HG03432 (cell line): ENCODE measurements at regions not wholly inside any gene's neighbourhood (a gene's known extent, or its start where the extent isn't known, plus 50 kb on each side); places are given as distances from the start of the nearest gene placed in this dataset.
"Not testable (repeated sequence)": the region's sequence is repeated elsewhere in the genome, so short reads cannot be mapped to it uniquely, and the experiment has no call there.

Source experiments
- ATAC-seq: cut with Tn5 transposase; IDR thresholded peaks from one replicate; pipeline ENCODE4 v1.9.1; 2021; ENCODE audit warnings: mild to moderate bottlenecking, moderate library complexity; ENCODE audit not compliant: unreplicated experiment

DNA sequence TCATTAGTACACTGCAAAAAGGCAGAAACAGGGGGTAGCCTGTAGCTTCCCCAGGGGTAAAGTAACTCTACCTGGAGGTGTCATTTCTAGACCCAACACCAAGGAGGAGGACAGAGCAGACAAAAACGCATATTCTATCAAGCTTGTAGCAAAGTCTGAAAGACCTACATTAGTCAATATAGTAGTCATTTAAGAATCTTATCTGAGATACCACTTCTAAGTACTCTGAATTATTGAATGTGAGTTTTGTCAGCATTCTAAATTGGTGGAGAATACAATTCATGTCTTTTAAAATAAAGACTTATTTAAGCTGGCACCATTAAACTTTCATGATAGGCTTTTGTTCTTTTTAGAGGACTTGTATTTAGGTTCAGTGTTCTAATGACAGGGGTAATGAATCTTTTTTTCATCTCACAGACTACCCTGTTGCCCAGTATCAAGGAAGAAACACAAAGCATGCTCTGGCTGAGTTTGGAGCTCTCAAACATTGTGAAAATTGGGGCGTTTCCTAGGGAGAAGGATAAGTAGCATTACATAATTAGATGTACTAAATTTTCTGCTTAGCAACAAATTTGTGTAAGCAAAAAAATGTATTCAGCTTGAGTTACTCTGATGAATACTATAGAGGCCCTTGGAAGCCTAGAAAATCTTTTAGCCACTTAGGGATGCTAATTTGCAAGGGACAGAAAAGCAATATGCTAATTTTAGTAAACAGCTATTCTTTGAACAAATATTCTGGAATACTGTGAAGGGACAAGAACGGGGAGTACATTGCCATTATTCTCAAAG lies 255.4 kb upstream of the HSF2 start:
- ATAC-seq: no peak

DNA sequence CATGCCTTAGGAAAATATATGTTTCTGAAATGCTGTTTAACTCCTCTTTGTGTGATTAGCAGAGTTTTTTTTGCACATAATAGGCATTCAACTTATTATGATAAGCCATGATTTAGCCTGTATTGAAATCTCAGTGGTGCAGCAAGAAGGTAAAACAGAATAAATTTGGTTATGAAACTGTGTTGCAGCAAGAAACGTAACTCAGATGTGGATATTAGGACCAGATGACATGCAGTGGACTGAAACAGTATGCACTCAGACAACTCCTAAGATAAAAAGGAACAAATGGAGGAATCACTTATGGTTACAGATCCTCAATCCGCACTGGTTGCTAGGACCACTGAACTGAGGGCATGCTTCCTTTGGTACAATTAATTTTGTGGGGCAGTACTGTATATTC lies 254.2 kb upstream of the HSF2 start:
- ATAC-seq: no peak

DNA sequence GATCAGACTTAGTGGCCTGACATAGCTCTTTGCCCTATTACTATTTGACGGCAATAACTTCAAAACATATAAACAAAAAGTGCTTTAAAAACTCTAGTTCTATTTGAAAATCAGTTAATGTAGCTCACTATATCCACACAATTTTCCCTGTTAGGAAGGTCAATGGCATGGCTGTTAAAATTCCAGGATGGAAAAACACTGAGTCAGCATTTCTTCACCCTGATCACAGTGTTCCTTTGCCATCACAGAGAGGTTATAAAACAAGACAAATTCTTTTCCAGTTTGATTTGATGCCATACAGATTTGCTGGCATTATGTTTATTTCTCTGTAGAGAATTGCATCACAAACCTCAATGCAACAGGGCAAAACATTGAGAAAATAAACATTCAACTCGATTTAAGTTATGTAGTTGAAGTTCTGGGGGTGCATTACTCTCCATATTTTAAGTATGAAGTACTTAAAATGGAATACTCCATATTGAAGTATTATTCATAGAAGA lies 253.7 kb upstream of the HSF2 start:
- ATAC-seq: no peak

- ATAC-seq: no peak
Measured at GRCh38 chr6:122147291-122147690, 252.2 kb upstream of the HSF2 start.

GRCh38 chr6:122151066-122151465 lies 248.4 kb upstream of the HSF2 start:
- ATAC-seq: no peak

DNA sequence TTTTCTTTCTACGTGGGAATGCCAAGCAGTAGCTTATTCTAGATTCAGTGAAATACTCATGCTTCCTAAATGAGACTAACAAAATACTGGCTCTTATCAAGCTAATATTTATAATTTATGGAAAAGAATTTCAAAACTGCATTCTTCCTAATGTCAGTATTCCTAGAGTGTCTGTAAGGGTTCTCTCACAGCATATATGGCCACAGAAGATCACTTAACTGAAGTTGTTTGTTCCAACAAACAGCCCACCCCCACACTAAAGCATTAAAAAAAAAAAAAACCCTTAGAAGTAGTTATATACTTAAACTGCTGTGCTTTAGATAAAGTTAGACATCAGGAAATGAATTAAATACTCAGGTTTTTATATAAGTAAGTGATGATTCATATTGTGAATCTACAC lies 247.7 kb upstream of the HSF2 start:
- no peak for ATAC-seq

- no peak for ATAC-seq
Measured at GRCh38 chr6:122153557-122153956, 245.9 kb upstream of the HSF2 start.

- no peak for ATAC-seq
Measured at GRCh38 chr6:122154155-122154554, 245.3 kb upstream of the HSF2 start.

DNA sequence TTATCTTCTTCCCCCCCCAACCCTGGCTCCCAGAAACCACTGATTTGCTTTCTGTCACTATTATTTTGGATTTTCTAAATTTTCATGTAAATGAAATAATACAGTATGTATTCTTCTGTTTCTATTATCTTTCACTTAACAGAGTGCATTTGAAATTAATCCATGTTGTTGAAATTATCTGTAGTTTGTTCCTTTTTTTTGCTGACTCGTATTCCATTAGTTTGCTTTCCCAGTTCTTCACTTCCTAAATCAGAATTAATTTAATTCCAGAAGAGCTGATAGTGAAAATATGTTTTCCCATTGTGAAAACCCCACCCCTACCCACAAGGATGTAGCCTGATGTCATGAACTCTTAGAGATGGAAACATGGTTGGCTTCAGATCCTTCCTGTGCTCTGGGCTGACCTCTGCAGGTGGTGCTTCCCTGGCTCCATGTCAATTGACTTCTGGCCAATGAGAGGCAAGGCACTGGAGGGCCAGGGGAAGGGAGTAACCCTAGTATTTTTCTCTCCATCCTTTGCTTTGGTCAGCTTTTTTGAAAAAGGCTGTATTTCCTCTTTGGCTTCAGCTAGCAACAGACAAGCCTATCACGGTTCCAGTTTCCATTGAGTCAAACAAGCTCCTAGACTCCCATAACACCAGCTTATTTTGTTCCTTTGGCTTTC lies 244.4 kb upstream of the HSF2 start:
- no peak for ATAC-seq

DNA sequence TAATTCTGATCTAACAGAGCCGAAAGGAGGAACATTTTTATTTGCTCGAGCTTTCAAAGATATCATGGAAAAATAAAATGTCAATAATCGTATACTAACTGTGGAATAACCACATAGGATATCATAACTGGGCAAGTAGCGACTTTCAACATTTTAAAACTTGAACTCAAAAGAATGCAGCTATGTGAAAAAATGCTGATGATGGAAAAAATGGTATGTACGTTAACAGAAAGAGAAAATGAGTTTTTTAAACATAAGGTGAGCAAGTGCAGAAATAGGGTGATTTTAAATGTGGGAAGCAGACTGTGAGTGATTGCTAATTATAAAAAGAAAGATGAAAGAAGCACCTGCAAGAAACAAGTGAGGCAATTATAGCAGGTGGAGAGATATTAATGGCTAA lies 238.3 kb upstream of the HSF2 start:
- ATAC-seq: no peak

DNA sequence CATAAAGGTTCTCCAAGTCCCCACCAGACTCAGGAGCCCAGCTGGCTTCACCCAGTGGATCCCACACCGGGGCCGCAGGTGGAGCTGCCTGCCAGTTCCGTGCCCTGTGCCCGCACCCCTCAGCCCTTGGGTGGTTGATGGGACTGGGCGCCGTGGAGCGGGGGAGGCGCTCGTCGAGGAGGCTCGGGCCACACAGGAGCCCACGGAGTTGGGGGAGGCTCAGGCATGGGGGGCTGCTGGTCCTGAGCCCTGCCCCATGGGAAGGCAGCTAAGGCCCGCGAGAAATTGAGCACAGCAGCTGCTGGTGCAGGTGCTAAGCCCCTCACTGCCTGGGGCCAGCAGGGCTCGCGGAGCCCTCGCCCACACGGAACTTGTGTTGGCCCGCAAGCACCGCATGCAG lies 234.4 kb upstream of the HSF2 start:
- no peak for ATAC-seq

DNA sequence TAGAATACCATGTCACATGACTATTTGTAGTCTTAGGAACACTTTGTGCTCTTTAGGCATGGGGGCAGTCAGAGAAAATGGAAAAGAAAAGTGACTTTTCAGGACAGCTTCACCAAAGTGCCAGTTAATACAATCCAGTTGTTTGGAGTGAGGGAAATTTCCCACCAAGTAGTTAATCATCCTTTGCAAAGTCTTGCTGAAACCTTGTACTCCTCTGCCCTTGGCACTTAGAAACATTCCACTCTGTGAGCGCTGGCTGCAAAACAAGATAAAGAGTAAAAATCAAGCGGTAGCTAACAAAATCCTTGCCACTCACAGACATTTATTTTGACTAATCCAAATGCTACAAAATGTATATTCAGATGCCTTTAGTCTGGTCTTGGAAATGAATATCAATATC lies 229.2 kb upstream of the HSF2 start:
- ATAC-seq: no peak

- ATAC-seq: no peak
Measured at GRCh38 chr6:122178988-122179387, 220.5 kb upstream of the HSF2 start.

DNA sequence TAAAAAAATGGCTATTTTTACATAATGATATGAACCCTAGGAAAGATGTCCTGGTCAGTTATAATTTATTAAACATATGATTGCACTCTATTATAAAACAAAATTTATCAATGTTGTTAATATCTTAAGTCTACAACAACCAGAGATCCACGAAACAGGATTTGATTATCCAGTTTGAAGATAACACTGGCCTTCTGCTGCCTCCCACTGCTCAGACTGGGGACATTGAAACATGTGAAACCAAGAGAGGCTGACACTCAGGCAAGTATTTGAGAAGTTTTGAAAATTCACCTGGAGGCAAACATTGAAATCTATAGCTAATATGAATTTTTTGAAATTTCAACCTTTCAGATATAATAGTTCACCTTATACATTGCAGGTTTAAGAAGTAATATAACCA lies 219.3 kb upstream of the HSF2 start:
- ATAC-seq: no peak

DNA sequence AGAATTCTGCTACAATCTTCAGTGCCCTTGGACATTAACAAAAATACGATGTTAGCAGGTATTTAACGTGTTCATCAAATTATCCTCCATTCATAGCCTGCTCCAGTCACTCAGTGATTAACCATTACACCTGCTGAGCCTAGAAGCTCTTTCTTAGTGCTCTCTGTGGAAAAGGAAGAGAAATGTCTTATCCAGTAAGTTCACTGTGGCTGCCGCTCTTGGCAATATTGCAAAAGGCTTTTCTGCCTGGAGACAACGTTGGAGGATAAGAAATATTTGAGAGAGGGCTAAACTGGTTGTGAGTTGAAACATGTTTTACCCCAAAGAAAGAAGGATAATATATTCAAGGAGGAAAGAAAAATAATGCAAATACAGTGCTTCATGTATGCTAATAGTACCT lies 217.4 kb upstream of the HSF2 start:
- ATAC-seq: no peak

GRCh38 chr6:122184401-122184827 lies 215.0 kb upstream of the HSF2 start:
- no peak for ATAC-seq

GRCh38 chr6:122185458-122185857 lies 214.0 kb upstream of the HSF2 start:
- not testable (repeated sequence) for ATAC-seq

DNA sequence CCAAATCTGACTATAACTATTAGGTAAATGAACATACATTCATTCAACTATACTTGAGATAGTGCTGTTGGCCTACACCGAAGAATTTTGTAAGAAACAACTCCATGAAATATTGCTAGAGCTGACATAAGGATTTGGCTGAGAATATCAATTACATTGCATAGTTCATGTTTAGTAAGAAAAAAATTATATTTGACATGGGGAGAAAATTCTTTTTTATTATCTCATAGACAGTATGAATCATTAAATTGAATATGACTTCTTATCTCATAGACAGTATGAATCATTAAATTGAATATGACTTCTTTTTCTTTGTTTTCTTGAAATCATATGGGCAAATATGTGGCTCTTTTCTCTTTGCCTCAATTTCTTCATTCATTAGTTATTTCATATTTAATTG lies 212.3 kb upstream of the HSF2 start:
- no peak for ATAC-seq

- no peak for ATAC-seq
Measured at GRCh38 chr6:122198922-122199321, 200.5 kb upstream of the HSF2 start.

DNA sequence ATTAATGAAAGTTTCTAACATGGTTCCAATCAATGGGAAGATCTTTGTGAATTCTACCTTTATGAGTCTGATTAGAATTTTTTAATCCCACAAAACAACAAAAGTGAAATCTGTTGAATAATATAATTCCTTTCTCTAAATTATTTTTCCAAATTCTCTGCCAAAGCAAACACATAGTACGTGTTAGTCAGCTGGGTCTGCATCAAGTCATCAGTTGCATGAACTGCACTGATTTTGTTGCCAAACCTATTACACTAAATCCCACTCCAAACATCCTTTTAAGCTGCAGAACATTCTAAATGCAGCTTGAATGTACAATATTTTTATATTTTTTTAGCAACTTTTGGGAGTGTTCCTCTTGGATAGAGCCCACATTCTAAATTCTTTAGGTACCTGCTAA lies 199.0 kb upstream of the HSF2 start:
- no peak for ATAC-seq

- no peak for ATAC-seq
Measured at GRCh38 chr6:122202576-122203137, 196.8 kb upstream of the HSF2 start.

DNA sequence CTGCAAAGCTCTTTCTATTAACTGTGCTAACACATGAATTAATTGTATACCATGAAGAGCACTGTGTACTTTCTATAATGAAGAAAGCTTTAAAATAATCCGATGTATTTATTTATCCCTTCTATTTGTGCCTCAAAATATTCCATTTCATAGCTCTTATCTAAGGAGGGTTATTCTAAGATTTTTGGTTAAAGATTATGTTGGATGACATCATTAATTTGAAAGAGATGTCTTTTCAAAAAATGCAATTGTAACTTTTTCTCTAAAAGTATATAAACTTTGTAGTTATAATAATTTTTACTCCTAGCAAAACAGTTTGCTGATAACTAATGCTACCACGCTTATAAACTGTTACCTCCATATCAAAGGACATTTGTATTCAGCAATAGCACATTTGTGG lies 192.4 kb upstream of the HSF2 start:
- no peak for ATAC-seq
